Astrocyte (in vitro differentiated cells and primary cell): ENCODE measurements at regions not wholly inside any gene's neighbourhood (a gene's known extent, or its start where the extent isn't known, plus 50 kb on each side); places are given as distances from the start of the nearest gene placed in this dataset.

Experiments
- CTCF ChIP-seq: IDR thresholded peaks from 2 replicates; pipeline ENCODE4 v1.5.1; 2011; ENCODE audit warnings: low read depth, mild to moderate bottlenecking, inconsistent platforms, low read length, moderate library complexity; ENCODE audit not compliant: insufficient read depth
- EZH2 ChIP-seq: IDR thresholded peaks from 2 replicates; pipeline ENCODE4 v1.6.1; 2012; ENCODE audit warnings: mild to moderate bottlenecking, low read length, inconsistent platforms; ENCODE audit not compliant: insufficient read depth

- TF ChIP-seq CTCF: no peak
- TF ChIP-seq EZH2: no peak
Measured at GRCh38 chr1:60639287-60639686, 443.1 kb upstream of the NFIA start.
